Myocyte (in vitro differentiated cells): ENCODE measurements at regions not wholly inside any gene's neighbourhood (a gene's known extent, or its start where the extent isn't known, plus 50 kb on each side); places are given as distances from the start of the nearest gene placed in this dataset.

Experiments used
- DNase-seq: peaks from one replicate; pipeline ENCODE4 v3.0.0-alpha.2; 2012; ENCODE audit warnings: low read depth

- DNase-seq = no peak
These were observed 243.0 kb upstream of the MKI67 start for GRCh38 chr10:128369101-128369650.

GRCh38 chr10:128373071-128373749, 247.0 kb upstream of the MKI67 start:
- DNase-seq = no peak

- DNase-seq = no peak
These were observed 247.6 kb upstream of the MKI67 start for GRCh38 chr10:128373831-128374230.

GRCh38 chr10:128375171-128375570, 248.9 kb upstream of the MKI67 start:
- no peak for DNase-seq

- no peak for DNase-seq
These were observed 251.3 kb upstream of the MKI67 start for GRCh38 chr10:128377364-128377987.

GRCh38 chr10:128377988-128378387, 251.8 kb upstream of the MKI67 start:
- no peak for DNase-seq

GRCh38 chr10:128380946-128381345, 254.7 kb upstream of the MKI67 start:
- DNase-seq = no peak

GRCh38 chr10:128382225-128382624, 256.0 kb upstream of the MKI67 start:
- no peak for DNase-seq

GRCh38 chr10:128384831-128385230, 258.6 kb upstream of the MKI67 start:
- DNase-seq = no peak

- DNase-seq = no peak
These were observed 260.0 kb upstream of the MKI67 start for GRCh38 chr10:128386231-128386630.

GRCh38 chr10:128386816-128387604, 260.8 kb upstream of the MKI67 start:
- no peak for DNase-seq

- no peak for DNase-seq
These were observed 264.4 kb upstream of the MKI67 start for GRCh38 chr10:128390596-128390995.

GRCh38 chr10:128393546-128393945, 267.3 kb upstream of the MKI67 start:
- no peak for DNase-seq

- no peak for DNase-seq
These were observed 271.9 kb upstream of the MKI67 start for GRCh38 chr10:128398118-128398517.

- DNase-seq = no peak
These were observed 272.8 kb upstream of the MKI67 start for GRCh38 chr10:128398999-128399398.

- DNase-seq = no peak
These were observed 274.3 kb upstream of the MKI67 start for GRCh38 chr10:128400564-128400963.

- no peak for DNase-seq
These were observed 279.2 kb upstream of the MKI67 start for GRCh38 chr10:128405450-128405849.

GRCh38 chr10:128411643-128412042, 285.4 kb upstream of the MKI67 start:
- DNase-seq = no peak

- no peak for DNase-seq
These were observed 288.3 kb upstream of the MKI67 start for GRCh38 chr10:128414568-128414967.

GRCh38 chr10:128416231-128416630, 290.0 kb upstream of the MKI67 start:
- DNase-seq = no peak

- no peak for DNase-seq
These were observed 291.6 kb upstream of the MKI67 start for GRCh38 chr10:128417826-128418225.

GRCh38 chr10:128418819-128419218, 292.6 kb upstream of the MKI67 start:
- DNase-seq = no peak
